HepG2 (cell line): ENCODE measurements at regions not wholly inside any gene's neighbourhood (a gene's known extent, or its start where the extent isn't known, plus 50 kb on each side); places are given as distances from the start of the nearest gene placed in this dataset.
A peak's percentile ranks its signal among the peaks of the same experiment; 100 is the strongest.

Source experiments
- ATAC-seq: fragments of 200-7000 bp; cut with Tn5 transposase; 3 replicates; pipeline ENCODE4 v1.9.1; 2020; ENCODE audit warnings: mild to moderate bottlenecking, moderate library complexity
- BruUV-seq: library from RNA; stranded (reverse); fragments of 400-500 nt; replicated peaks from 2 replicates; lab custom pipeline; 2021; lab: Mats Ljungman, UMichigan
- CTCF ChIA-PET: fragments of 300-600 bp; formaldehyde crosslinking; extraction: SDS; loops from one replicate; lab custom pipeline; 2021; ENCODE audit warnings: low total read pairs, inconsistent platforms, low intra/inter-chr PET ratio; lab: Yijun Ruan, JAX
- POLR2A ChIA-PET: fragments of 350-600 bp; sonication (Branson Sonifier 250); formaldehyde crosslinking; loops from one replicate; lab custom pipeline; 2020; ENCODE audit warnings: antibody characterized with exemption, inconsistent platforms; lab: Yijun Ruan, JAX
- DNase-seq: peaks from one replicate; pipeline ENCODE4 v3.0.0-alpha.2; 2015; ENCODE audit warnings: low spot score
- FAIRE-seq: peaks from 3 replicates; lab custom pipeline; 2011; peaks lifted over from hg19 to GRCh38; lab: Jason Lieb, UNC
- H2AFZ ChIP-seq: one replicate; pipeline ENCODE4 v1.6.1; 2011; ENCODE audit warnings: low read length, inconsistent platforms
- H3K27ac ChIP-seq: fragments of 300-600 bp; 3 replicates; pipeline ENCODE4 v1.8.0; 2011; ENCODE audit warnings: mixed run types, mild to moderate bottlenecking, mixed read lengths, low read length, inconsistent platforms; ENCODE audit not compliant: insufficient read depth; ENCODE audit errors: extremely low read length
- H3K27me3 ChIP-seq, 2 experiments: fragments of 200-600 bp in 1 of 2; 2 replicates in 1 of 2; 3 replicates in 1 of 2; pipeline versions ENCODE4 v1.6.0 to v1.8.0; 2011; ENCODE audit warnings: low read length in 2 of 2, mild to moderate bottlenecking in 2 of 2, moderate library complexity in 2 of 2, inconsistent platforms in 1 of 2; ENCODE audit not compliant: insufficient read depth in 2 of 2, control insufficient read depth in 1 of 2
- H3K36me3 ChIP-seq, 2 experiments: fragments of 200-600 bp in 1 of 2; replicated peaks in 1 of 2; 2 replicates in 1 of 2; 3 replicates in 1 of 2; pipeline versions ENCODE4 v1.5.1 to v1.8.0; 2011; ENCODE audit warnings: low read length in 2 of 2, inconsistent platforms in 1 of 2; ENCODE audit not compliant: insufficient read depth in 2 of 2, control insufficient read depth in 1 of 2
- H3K4me1 ChIP-seq: 2 replicates; pipeline ENCODE4 v1.5.1; 2012; ENCODE audit warnings: low read length, inconsistent platforms; ENCODE audit not compliant: insufficient read depth
- H3K4me2 ChIP-seq: 2 replicates; pipeline ENCODE4 v1.6.0; 2011; ENCODE audit warnings: low read depth, low read length, inconsistent platforms
- H3K4me3 ChIP-seq, 3 experiments: fragments of 200-600 bp in 1 of 3; sonication (generic), shearing (Covaris generic) in 1 of 3; replicated peaks in 1 of 3; 2 replicates each; pipeline ENCODE4 v1.5.1; 2011 to 2016; ENCODE audit warnings: low read length in 3 of 3, inconsistent platforms in 2 of 3, low read depth in 2 of 3, mild to moderate bottlenecking in 2 of 3, control low read depth in 1 of 3, mixed read lengths in 1 of 3; ENCODE audit not compliant: insufficient read depth in 1 of 3
- H3K79me2 ChIP-seq: one replicate; pipeline ENCODE4 v1.6.1; 2011; ENCODE audit warnings: low read length, inconsistent platforms; ENCODE audit not compliant: insufficient read depth
- H3K9ac ChIP-seq: 2 replicates; pipeline ENCODE4 v1.6.0; 2011; ENCODE audit warnings: mild to moderate bottlenecking, low read depth, low read length, inconsistent platforms; ENCODE audit not compliant: insufficient read depth
- H3K9me3 ChIP-seq: 2 replicates; pipeline ENCODE4 v1.5.1; 2012; ENCODE audit warnings: mild to moderate bottlenecking, low read length
- H4K20me1 ChIP-seq: 2 replicates; pipeline ENCODE4 v1.6.0; 2011; ENCODE audit warnings: inconsistent platforms, mild to moderate bottlenecking, low read length, moderate library complexity; ENCODE audit not compliant: insufficient read depth
- IKZF1 ChIP-seq: fragments of 450-650 bp; IDR thresholded peaks from 2 replicates; pipeline ENCODE4 v1.7.1; 2016
- KDM5A ChIP-seq: fragments of 200-600 bp; sonication (generic); IDR thresholded peaks from 2 replicates; pipeline ENCODE4 v1.7.0; 2018; ENCODE audit warnings: antibody characterized with exemption, mild to moderate bottlenecking, low read length, borderline replicate concordance
- LBX2 ChIP-seq: sonication (generic); formaldehyde crosslinking; IDR thresholded peaks from 2 replicates; pipeline ENCODE4 v1.5.0; 2020; ENCODE audit warnings: missing genetic modification reagents, mild to moderate bottlenecking, borderline replicate concordance
- MAFF ChIP-seq: IDR thresholded peaks from 2 replicates; pipeline ENCODE4 v1.6.1; 2011; ENCODE audit warnings: low read depth, low read length, improper control_type of control experiment
- MAFK ChIP-seq, 2 experiments: IDR thresholded peaks in 1 of 2; conservative IDR thresholded peaks in 1 of 2; 2 replicates each; pipeline ENCODE4 v1.6.1; 2011; ENCODE audit warnings: improper control_type of control experiment in 2 of 2, low read length in 2 of 2
- MTF2 ChIP-seq: sonication (generic); formaldehyde crosslinking; IDR thresholded peaks from 2 replicates; pipeline ENCODE4 v1.5.0; 2020; ENCODE audit warnings: missing genetic modification reagents, borderline replicate concordance
- RBFOX2 ChIP-seq: fragments of 200-400 bp; formaldehyde crosslinking; IDR thresholded peaks from 2 replicates; pipeline ENCODE4 v1.6.1; 2017; ENCODE audit warnings: low read depth, mild to moderate bottlenecking, low read length
- SOX13 ChIP-seq, 3 experiments: fragments of 450-650 bp in 1 of 3; sonication (generic) in 1 of 3; formaldehyde crosslinking in 1 of 3; IDR thresholded peaks in 2 of 3; conservative IDR thresholded peaks in 1 of 3; 2 replicates each; pipeline versions ENCODE4 v1.5.0 to v1.6.1; 2016 to 2020; ENCODE audit warnings: antibody characterized with exemption in 1 of 3, mild to moderate bottlenecking in 1 of 3, missing compliant biosample characterization in 1 of 3, missing genetic modification reagents in 1 of 3, moderate library complexity in 1 of 3
- THAP11 ChIP-seq: IDR thresholded peaks from 2 replicates; pipeline ENCODE4 v1.6.1; 2016; ENCODE audit warnings: missing biosample characterization, missing genetic modification reagents
- ZBTB7A ChIP-seq: sonication (generic); formaldehyde crosslinking; IDR thresholded peaks from 2 replicates; pipeline ENCODE4 v1.8.0; 2022; ENCODE audit warnings: mild to moderate bottlenecking, missing genetic modification reagents
- ZEB1 ChIP-seq: IDR thresholded peaks from 2 replicates; pipeline ENCODE4 v1.6.1; 2012; ENCODE audit warnings: mild to moderate bottlenecking, low read depth, inconsistent platforms; ENCODE audit not compliant: insufficient replicate concordance
- ZKSCAN1 ChIP-seq: fragments of 150-350 bp; IDR thresholded peaks from 2 replicates; pipeline ENCODE4 v1.6.1; 2014; ENCODE audit warnings: low read length
- ZNF292 ChIP-seq: sonication (generic); formaldehyde crosslinking; IDR thresholded peaks from 2 replicates; pipeline ENCODE4 v1.8.1; 2022; ENCODE audit warnings: mild to moderate bottlenecking, low read depth, missing genetic modification reagents, borderline replicate concordance
- ZNF382 ChIP-seq: sonication (generic); formaldehyde crosslinking; IDR thresholded peaks from 2 replicates; pipeline ENCODE4 v1.5.0; 2020; ENCODE audit warnings: missing genetic modification reagents, mild to moderate bottlenecking, borderline replicate concordance
- ZNF563 ChIP-seq: sonication (generic); formaldehyde crosslinking; IDR thresholded peaks from 2 replicates; pipeline ENCODE4 v1.8.0; 2022; ENCODE audit warnings: mild to moderate bottlenecking, moderate library complexity, missing genetic modification reagents
- ZNF7 ChIP-seq: IDR thresholded peaks from 2 replicates; pipeline ENCODE4 v1.6.1; 2016; ENCODE audit warnings: missing biosample characterization, missing genetic modification reagents
- WGBS: methylation state at CpG from one replicate; pipeline ENCODE4 v1.1.6; 2017; ENCODE audit warnings: low lambda C conversion rate; 5-methylcytosine and 5-hydroxymethylcytosine counted together
- in situ Hi-C: cut with HindIII; loops from 2 replicates; pipeline ENCODE4 v1.10.0; 2017; ENCODE audit warnings: low pct_unique_long_range_greater_than_20kb; ENCODE audit not compliant: extremely low pct_ligation_motif_present
- intact Hi-C: fragments of 100-400 bp; cut with micrococcal nuclease; formaldehyde crosslinking; loops from one replicate; pipeline ENCODE4 v1.10.0; 2022; ENCODE audit not compliant: unreplicated experiment

DNA sequence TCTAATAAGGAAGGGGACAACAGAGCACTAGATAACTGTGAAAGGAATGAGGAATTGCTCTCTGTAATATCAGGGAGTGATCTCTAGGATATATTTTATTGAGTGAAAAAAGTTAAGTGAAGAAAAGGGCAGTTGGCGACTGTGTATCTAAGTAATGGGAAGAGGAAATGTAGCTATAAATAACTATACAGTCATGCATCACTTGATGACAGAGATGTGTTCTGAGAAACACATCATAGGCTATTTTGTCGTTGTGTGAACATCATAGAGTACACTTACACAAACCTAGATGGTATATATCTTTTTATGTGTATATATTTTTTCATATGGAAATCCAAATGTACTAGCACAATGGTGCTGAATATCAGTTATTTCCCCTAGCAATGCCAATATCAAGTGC is 329.3 kb downstream of the TXNL1 start (continued):
- TF ChIP-seq THAP11 (CRISPR knock-in tag) (no peak), ZKSCAN1 (no peak), ZEB1 (no peak), SOX13 (IDR thresholded peaks at IDR 0.05) (no peak), SOX13 (CRISPR knock-in tag; conservative IDR thresholded peaks at IDR 0.05 in 1 of 2, IDR thresholded peaks at IDR 0.05 in 1 of 2) (no peak), IKZF1 (no peak), ZNF292 (CRISPR knock-in tag) (no peak), KDM5A (no peak), ZNF382 (CRISPR knock-in tag) (no peak), ZNF7 (CRISPR knock-in tag) (no peak), ZNF563 (CRISPR knock-in tag) (no peak), LBX2 (CRISPR knock-in tag) (no peak), ZBTB7A (CRISPR knock-in tag) (no peak)

DNA sequence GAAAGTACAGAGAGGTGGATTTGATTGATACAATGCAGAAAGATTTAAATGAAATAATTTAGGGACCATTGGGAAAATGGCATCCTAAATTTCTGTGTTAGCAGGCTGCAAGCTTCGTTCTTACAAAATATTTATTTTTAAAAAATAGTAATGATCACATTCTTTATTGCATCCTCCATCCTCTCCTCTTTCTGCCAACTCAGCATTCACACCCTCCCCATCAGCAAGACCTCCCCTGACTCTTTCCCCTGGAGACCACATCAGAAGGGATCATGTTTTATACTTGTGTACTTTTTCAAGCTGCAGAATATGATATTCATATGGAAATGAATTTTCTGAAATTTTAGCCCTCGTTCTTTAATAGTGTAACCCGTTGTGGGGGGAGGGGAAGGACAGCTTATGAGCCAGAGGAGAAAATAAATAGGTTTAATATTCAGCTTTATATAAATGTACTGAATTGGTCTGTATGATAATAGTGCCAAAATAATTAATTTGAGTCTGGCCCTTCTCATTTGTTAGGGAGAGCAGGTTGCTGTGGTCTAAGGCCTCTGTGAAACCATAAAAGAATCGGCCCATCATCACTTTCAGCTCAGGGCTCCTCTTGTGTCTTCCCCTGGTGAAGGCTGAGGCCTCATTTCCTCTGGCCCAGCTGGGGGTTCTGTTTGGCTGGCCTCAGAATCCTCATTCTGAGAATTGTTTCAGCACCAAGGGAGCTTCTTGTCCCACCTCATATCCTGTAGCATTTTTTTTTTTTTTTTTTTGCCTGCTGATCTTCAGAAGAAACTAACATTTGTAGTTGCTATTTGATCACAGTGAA is 330.8 kb downstream of the TXNL1 start:
- H3K4me2 ChIP-seq: no peak overlapping the region
- TF ChIP-seq MTF2 (CRISPR knock-in tag) (no peak), MAFF (peak; percentile 87), MAFK (conservative IDR thresholded peaks at IDR 0.05 in 1 of 2, IDR thresholded peaks at IDR 0.05 in 1 of 2; ENCODE audit: low read length in 2 of 2) (peak; percentile 84 to 91), RBFOX2 (no peak)
- no peak for ATAC-seq
- 0% methylated on average over 4 of the region's 4 CpGs for WGBS
- no TSS peak for BruUV-seq
- H2AFZ ChIP-seq: no peak overlapping the region
- no peak overlapping the region for H3K9ac ChIP-seq
- in situ Hi-C loops: no loop called here
- FAIRE-seq: no peak
- H3K27ac ChIP-seq: no peak overlapping the region
- H3K4me1 ChIP-seq: no peaks in the 10 kb centered on the region
- H3K79me2 ChIP-seq: no peaks in the 10 kb centered on the region
- H3K27me3 ChIP-seq: no peaks in the 10 kb centered on the region; a peak in 1 of 5 replicates
- POLR2A ChIA-PET: no interaction called here
- no peak overlapping the region for H3K4me3 ChIP-seq
- no peaks in the 10 kb centered on the region for H3K9me3 ChIP-seq
- intact Hi-C loops: no loop called here
- no peak for DNase-seq
- no peaks in the 10 kb centered on the region for H4K20me1 ChIP-seq
- no peaks in the 10 kb centered on the region for H3K36me3 ChIP-seq
- CTCF ChIA-PET: no interaction called here
